HG03097 (cell line): ENCODE measurements at regions not wholly inside any gene's neighbourhood (a gene's known extent, or its start where the extent isn't known, plus 50 kb on each side); places are given as distances from the start of the nearest gene placed in this dataset.
"Not testable (repeated sequence)": the region's sequence is repeated elsewhere in the genome, so short reads cannot be mapped to it uniquely, and the experiment has no call there.

Source experiments
- ATAC-seq: cut with Tn5 transposase; IDR thresholded peaks from one replicate; pipeline ENCODE4 v1.9.1; 2021; ENCODE audit not compliant: unreplicated experiment, low FRiP score

- no peak for ATAC-seq
Observed at GRCh38 chr14:101634202-101634849, 73.0 kb downstream of the DIO3 start.

- no peak for ATAC-seq
Observed at GRCh38 chr14:101634850-101635748, 73.8 kb downstream of the DIO3 start.

GRCh38 chr14:101635749-101636560 lies 74.7 kb downstream of the DIO3 start:
- peak; percentile 49 for ATAC-seq

- no peak for ATAC-seq
Observed at GRCh38 chr14:101639241-101639833, 78.0 kb downstream of the DIO3 start.

GRCh38 chr14:101643651-101644050 lies 82.4 kb downstream of the DIO3 start:
- no peak for ATAC-seq

- no peak for ATAC-seq
Observed at GRCh38 chr14:101654051-101654450, 92.8 kb downstream of the DIO3 start.

- ATAC-seq = no peak
Observed at GRCh38 chr14:101657372-101657771, 96.1 kb downstream of the DIO3 start.

- no peak for ATAC-seq
Observed at GRCh38 chr14:101665478-101666078, 95.9 kb upstream of the PPP2R5C start.

GRCh38 chr14:101666264-101666663 lies 95.2 kb upstream of the PPP2R5C start:
- ATAC-seq = no peak

GRCh38 chr14:101669629-101670028 lies 91.9 kb upstream of the PPP2R5C start:
- no peak for ATAC-seq

- no peak for ATAC-seq
Observed at GRCh38 chr14:101673873-101674272, 87.6 kb upstream of the PPP2R5C start.

GRCh38 chr14:101675835-101676234 lies 85.7 kb upstream of the PPP2R5C start:
- not testable (repeated sequence) for ATAC-seq

- not testable (repeated sequence) for ATAC-seq
Observed at GRCh38 chr14:101677912-101678327, 83.6 kb upstream of the PPP2R5C start.

- ATAC-seq = no peak
Observed at GRCh38 chr14:101681795-101682194, 79.7 kb upstream of the PPP2R5C start.

GRCh38 chr14:101683365-101683764 lies 78.1 kb upstream of the PPP2R5C start:
- no peak for ATAC-seq

GRCh38 chr14:101687756-101688546 lies 73.6 kb upstream of the PPP2R5C start:
- no peak for ATAC-seq

- ATAC-seq = no peak
Observed at GRCh38 chr14:101689039-101689501, 72.4 kb upstream of the PPP2R5C start.

- ATAC-seq = not testable (repeated sequence)
Observed at GRCh38 chr14:101689966-101690365, 71.5 kb upstream of the PPP2R5C start.

- ATAC-seq = no peak
Observed at GRCh38 chr14:101695659-101696058, 65.8 kb upstream of the PPP2R5C start.
